ENCODE measurements at regions not wholly inside any gene's neighbourhood (a gene's known extent, or its start where the extent isn't known, plus 50 kb on each side); places are given as distances from the start of the nearest gene placed in this dataset.

DNA sequence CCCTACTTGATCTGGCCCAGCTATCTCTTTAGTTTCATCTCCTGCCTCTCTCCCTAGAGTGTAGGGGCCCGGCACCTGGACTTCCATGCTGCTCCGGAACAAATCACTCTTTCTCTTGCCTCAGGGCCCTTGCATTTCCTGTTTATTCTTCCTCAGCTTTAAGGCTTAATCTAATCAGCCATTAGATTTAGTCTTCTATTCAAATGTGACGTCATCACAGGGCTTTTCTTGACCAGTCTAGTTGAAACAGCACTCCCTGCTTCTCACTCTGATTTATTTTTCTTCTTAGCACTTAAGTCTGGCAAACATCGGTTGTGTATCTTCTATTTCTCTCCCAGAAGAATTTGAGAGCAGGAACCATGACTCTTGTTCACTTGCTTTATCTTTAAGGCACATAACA is 564.1 kb downstream of the EFNB2 start:
- Histone ChIP-seq H3K27ac (no peak overlapping the region), H3K36me3 (no peaks in the 10 kb centered on the region), H3K9me3 (no peaks in the 10 kb centered on the region), H3K4me3 (no peak overlapping the region), H3K27me3 (ENCODE audit: low read depth) (no peaks in the 10 kb centered on the region), H3K4me1 (no peaks in the 10 kb centered on the region)
- TF ChIP-seq, protein P1, sequence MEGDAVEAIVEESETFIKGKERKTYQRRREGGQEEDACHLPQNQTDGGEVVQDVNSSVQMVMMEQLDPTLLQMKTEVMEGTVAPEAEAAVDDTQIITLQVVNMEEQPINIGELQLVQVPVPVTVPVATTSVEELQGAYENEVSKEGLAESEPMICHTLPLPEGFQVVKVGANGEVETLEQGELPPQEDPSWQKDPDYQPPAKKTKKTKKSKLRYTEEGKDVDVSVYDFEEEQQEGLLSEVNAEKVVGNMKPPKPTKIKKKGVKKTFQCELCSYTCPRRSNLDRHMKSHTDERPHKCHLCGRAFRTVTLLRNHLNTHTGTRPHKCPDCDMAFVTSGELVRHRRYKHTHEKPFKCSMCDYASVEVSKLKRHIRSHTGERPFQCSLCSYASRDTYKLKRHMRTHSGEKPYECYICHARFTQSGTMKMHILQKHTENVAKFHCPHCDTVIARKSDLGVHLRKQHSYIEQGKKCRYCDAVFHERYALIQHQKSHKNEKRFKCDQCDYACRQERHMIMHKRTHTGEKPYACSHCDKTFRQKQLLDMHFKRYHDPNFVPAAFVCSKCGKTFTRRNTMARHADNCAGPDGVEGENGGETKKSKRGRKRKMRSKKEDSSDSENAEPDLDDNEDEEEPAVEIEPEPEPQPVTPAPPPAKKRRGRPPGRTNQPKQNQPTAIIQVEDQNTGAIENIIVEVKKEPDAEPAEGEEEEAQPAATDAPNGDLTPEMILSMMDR (IDR thresholded peaks at IDR 0.05) = no peak
- no peak for DNase-seq
- intact Hi-C loops (cut with DNase I) = no loop called here
- ATAC-seq = no peak

DNA sequence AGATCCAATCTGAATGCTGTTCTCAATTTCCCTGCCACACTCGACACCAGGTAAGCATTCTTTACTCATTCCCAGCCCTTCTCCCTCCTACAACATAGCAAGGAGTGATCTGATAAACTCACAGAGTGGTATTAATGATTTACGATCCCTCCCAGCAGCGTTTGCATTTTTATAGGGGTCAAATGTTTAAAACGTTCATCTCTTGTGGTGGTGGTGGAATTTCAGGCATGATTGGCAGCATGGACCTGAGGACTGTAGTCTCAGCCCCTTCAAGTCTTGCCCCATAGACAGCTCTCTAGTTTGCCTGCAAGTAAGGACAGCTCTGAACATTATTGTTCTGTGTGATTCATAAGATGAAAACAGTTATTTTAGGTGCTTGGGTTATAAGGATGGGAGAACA is 565.7 kb downstream of the EFNB2 start:
- Histone ChIP-seq H3K4me1 (no peaks in the 10 kb centered on the region), H3K9me3 (no peaks in the 10 kb centered on the region), H3K36me3 (no peaks in the 10 kb centered on the region), H3K27me3 (ENCODE audit: low read depth) (no peaks in the 10 kb centered on the region), H3K4me3 (no peak overlapping the region), H3K27ac (no peak overlapping the region)
- ATAC-seq (peak; percentile 59 to 80), DNase-seq (no peak)
- TF ChIP-seq, protein P1 (IDR thresholded peaks at IDR 0.05) = no peak
- intact Hi-C loops (cut with DNase I) = no loop called here

DNA sequence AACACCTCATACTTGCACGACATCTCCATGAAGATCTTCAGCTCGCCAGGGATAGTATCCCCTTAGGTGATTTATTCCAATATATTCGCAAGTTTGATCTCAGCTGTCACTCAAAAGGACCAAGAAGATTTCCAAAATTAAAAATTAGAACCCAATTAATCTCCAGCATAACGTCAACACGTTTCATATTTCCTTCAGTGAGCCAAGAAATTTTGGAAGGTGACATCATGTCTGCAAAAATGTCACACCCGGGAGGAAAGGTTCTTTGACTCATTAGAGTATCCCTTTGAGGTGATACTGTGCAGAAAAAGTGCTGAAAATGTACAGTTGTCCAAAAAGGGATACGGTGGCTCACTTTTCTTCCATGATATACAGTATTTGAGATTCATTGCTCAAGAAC is 569.6 kb downstream of the EFNB2 start:
- DNase-seq (no peak), ATAC-seq (no peak)
- Histone ChIP-seq H3K9me3 (no peaks in the 10 kb centered on the region), H3K4me1 (no peaks in the 10 kb centered on the region), H3K27ac (no peak overlapping the region), H3K36me3 (no peaks in the 10 kb centered on the region), H3K27me3 (ENCODE audit: low read depth) (no peaks in the 10 kb centered on the region), H3K4me3 (no peak overlapping the region)
- intact Hi-C loops (cut with DNase I) = no loop called here
- TF ChIP-seq, protein P1 (IDR thresholded peaks at IDR 0.05) = no peak

DNA sequence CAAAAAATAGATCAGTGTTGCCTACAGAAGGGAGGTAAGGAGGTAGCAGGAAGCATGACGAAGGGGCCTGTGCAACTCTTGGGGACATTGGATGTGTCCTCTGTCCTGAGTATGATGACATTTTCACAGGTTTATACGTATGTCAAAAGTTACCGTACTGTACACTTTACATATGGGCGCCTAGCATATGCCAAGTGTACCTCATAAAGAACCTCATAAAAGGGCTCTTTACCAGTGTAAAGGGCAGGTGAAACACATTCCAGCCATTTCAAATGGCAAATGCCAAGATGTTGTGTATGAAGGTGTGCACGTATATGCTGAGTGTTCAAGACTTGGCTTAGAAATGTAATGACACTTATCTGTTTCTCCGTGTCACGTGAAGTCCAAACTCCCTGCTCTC is 573.4 kb downstream of the EFNB2 start:
- no peak for ATAC-seq
- H3K27ac ChIP-seq = no peak overlapping the region
- no peaks in the 10 kb centered on the region for H3K27me3 ChIP-seq (ENCODE audit: low read depth)
- TF ChIP-seq, protein P1 (IDR thresholded peaks at IDR 0.05) = no peak
- H3K4me3 ChIP-seq = no peak overlapping the region
- no peak for DNase-seq
- intact Hi-C loops (cut with DNase I) = no loop called here
- no peaks in the 10 kb centered on the region for H3K4me1 ChIP-seq
- no peaks in the 10 kb centered on the region for H3K36me3 ChIP-seq
- no peaks in the 10 kb centered on the region for H3K9me3 ChIP-seq

DNA sequence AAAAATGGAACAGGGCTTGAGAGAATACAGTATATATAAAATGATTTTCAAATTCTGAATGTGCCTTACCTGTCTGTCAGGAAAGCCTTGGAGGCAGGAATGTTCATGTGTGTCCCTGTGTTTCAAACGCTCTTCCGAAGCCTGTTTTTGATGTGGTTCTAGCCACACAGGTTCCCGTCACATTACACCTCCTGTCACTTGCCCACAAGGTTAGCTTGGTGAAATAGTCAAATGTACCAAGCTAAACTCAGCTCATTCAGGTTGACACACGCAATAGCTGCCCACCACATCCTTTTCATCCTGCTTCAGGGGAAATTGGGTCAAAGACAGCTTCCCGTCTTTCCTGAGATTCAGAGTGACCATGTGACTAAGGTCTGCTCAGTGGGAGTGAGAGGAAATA is 574.0 kb downstream of the EFNB2 start:
- intact Hi-C loops (cut with DNase I) = no loop called here
- H3K4me1 ChIP-seq = no peaks in the 10 kb centered on the region
- no peaks in the 10 kb centered on the region for H3K9me3 ChIP-seq
- ATAC-seq = no peak
- H3K4me3 ChIP-seq = no peak overlapping the region
- DNase-seq = no peak
- H3K27me3 ChIP-seq (ENCODE audit: low read depth) = no peaks in the 10 kb centered on the region
- TF ChIP-seq, protein P1 (IDR thresholded peaks at IDR 0.05) = no peak
- no peak overlapping the region for H3K27ac ChIP-seq
- no peaks in the 10 kb centered on the region for H3K36me3 ChIP-seq

DNA sequence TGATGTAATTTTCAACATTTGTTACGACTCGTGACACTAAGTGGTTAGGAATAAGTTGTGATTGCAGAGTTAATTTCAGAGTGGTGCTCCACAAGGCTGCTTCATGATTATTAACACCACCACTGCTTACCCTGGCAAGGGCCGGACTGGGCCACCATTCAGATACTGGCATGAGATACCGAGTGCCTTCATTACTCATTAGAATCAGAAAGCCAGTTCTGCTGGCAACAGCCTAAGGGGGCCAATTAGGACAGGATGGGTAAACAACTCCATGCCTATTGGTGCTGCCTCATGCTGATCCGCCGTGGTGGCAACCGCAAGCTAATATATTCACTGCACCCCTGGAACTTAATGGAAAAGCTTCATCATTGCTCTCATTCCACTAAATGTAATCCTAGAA is 575.1 kb downstream of the EFNB2 start:
- ATAC-seq (no peak), DNase-seq (no peak)
- intact Hi-C loops (cut with DNase I) = no loop called here
- Histone ChIP-seq H3K4me3 (no peak overlapping the region), H3K27ac (no peak overlapping the region), H3K36me3 (no peaks in the 10 kb centered on the region), H3K4me1 (no peaks in the 10 kb centered on the region), H3K9me3 (no peaks in the 10 kb centered on the region), H3K27me3 (ENCODE audit: low read depth) (no peaks in the 10 kb centered on the region)
- TF ChIP-seq, protein P1 (IDR thresholded peaks at IDR 0.05) = no peak
